Ectodermal cell (in vitro differentiated cells): ENCODE measurements at regions not wholly inside any gene's neighbourhood (a gene's known extent, or its start where the extent isn't known, plus 50 kb on each side); places are given as distances from the start of the nearest gene placed in this dataset.

Experiments used
- H3K27ac ChIP-seq: 2 replicates; pipeline ENCODE4 v1.7.0; 2013; ENCODE audit warnings: mild to moderate bottlenecking, low read depth, low read length; ENCODE audit not compliant: insufficient read depth, poor library complexity, severe bottlenecking
- H3K27me3 ChIP-seq: 2 replicates; pipeline ENCODE4 v1.7.0; 2013; ENCODE audit warnings: mild to moderate bottlenecking, low read length; ENCODE audit not compliant: insufficient read depth, control insufficient read depth, poor library complexity, severe bottlenecking
- H3K36me3 ChIP-seq: one replicate; pipeline ENCODE4 v1.7.0; 2013; ENCODE audit warnings: low read length; ENCODE audit not compliant: control insufficient read depth, insufficient read depth
- H3K4me1 ChIP-seq: one replicate; pipeline ENCODE4 v1.7.0; 2013; ENCODE audit warnings: low read length; ENCODE audit not compliant: control insufficient read depth, insufficient read depth
- H3K4me3 ChIP-seq: 2 replicates; pipeline ENCODE4 v1.7.0; 2013; ENCODE audit warnings: low read depth, low read length, control low read depth; ENCODE audit not compliant: insufficient read depth
- H3K9me3 ChIP-seq: 2 replicates; pipeline ENCODE4 v1.7.0; 2013; ENCODE audit warnings: mild to moderate bottlenecking, low read length, moderate library complexity; ENCODE audit not compliant: control insufficient read depth
- WGBS, 2 experiments: methylation state at CpG; one replicate each; pipeline ENCODE4 v1.1.7; 2013; ENCODE audit warnings: missing lambda C conversion rate in 2 of 2; 5-methylcytosine and 5-hydroxymethylcytosine counted together

GRCh38 chr4:187475901-187476300 is 519.7 kb upstream of the ZFP42 start:
- Histone ChIP-seq H3K9me3 (no peaks in the 10 kb centered on the region), H3K4me3 (no peak overlapping the region), H3K4me1 (no peaks in the 10 kb centered on the region), H3K27ac (no peak overlapping the region), H3K36me3 (no peaks in the 10 kb centered on the region), H3K27me3 (no peaks in the 10 kb centered on the region)
- WGBS, 2 experiments = 84 to 86% methylated on average over 1 to 2 of the region's 2 CpGs

GRCh38 chr4:187477224-187477623 is 518.3 kb upstream of the ZFP42 start:
- no peaks in the 10 kb centered on the region for H3K27me3 ChIP-seq
- no peaks in the 10 kb centered on the region for H3K36me3 ChIP-seq
- WGBS, 2 experiments = 72 to 78% methylated on average over 6 of the region's 6 CpGs
- no peaks in the 10 kb centered on the region for H3K9me3 ChIP-seq
- H3K4me3 ChIP-seq = no peak overlapping the region
- no peaks in the 10 kb centered on the region for H3K4me1 ChIP-seq
- no peak overlapping the region for H3K27ac ChIP-seq

GRCh38 chr4:187478292-187479140 is 517.1 kb upstream of the ZFP42 start:
- Histone ChIP-seq H3K36me3 (no peaks in the 10 kb centered on the region), H3K4me3 (no peak overlapping the region), H3K4me1 (no peaks in the 10 kb centered on the region), H3K9me3 (no peaks in the 10 kb centered on the region), H3K27ac (no peak overlapping the region), H3K27me3 (no peaks in the 10 kb centered on the region)
- 93 to 94% methylated on average over 17 to 18 of the region's 18 CpGs for WGBS, 2 experiments

- H3K9me3 ChIP-seq = no peaks in the 10 kb centered on the region
- no peaks in the 10 kb centered on the region for H3K4me1 ChIP-seq
- H3K36me3 ChIP-seq = no peaks in the 10 kb centered on the region
- H3K27ac ChIP-seq = no peak overlapping the region
- no peak overlapping the region for H3K4me3 ChIP-seq
- 93 to 96% methylated on average over 5 to 6 of the region's 6 CpGs for WGBS, 2 experiments
- no peaks in the 10 kb centered on the region for H3K27me3 ChIP-seq
Measured at GRCh38 chr4:187479511-187479910, 516.1 kb upstream of the ZFP42 start.

DNA sequence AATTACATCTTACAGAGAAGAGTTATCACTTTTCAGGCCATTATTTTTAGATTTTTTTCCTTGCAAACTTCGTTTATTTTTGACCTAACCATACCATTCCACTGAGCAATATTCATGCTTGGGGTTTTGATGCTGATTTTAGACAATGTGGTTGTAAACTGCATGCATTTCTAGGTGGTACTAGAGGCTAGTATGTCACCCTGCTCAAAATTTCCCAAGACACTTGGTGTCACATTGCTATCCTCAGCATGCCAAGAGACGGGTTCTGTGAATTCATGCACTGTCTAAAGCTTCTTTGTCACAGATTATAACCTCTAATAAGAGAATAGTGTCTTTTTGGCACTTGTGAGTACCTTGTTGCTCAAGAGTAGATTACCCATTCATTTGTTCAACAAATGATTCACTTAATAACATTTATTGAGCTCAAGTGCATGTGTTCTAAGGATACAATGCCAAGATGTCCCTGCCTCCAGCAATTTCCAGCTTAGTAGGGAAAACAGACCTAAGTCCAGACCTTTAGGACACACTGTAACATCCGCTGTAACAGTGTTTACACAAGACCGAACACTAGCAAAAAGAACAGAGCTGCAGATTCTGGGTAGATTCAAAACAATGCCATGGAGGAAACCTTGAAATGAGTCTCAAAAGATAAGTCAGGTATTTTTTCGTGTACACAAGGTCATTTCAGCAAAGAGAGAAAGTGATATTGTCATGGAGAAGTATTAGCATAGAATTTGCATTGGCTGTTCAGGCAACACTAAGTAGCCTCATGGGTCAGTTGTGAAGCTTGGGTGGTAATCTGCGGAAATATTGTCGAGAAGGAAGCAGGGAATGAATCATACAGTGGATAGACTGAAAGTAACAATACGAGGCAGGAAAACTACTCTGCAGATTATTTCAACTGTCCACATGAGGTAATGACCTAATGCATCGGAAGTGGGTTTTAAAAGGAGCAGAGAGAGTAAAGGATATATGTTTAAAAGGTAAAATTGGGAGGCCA is 515.1 kb upstream of the ZFP42 start:
- Histone ChIP-seq H3K36me3 (no peaks in the 10 kb centered on the region), H3K27ac (no peak overlapping the region), H3K4me3 (no peak overlapping the region), H3K4me1 (no peaks in the 10 kb centered on the region), H3K9me3 (no peaks in the 10 kb centered on the region), H3K27me3 (no peaks in the 10 kb centered on the region)
- WGBS, 2 experiments = 92 to 94% methylated on average over 8 of the region's 9 CpGs

DNA sequence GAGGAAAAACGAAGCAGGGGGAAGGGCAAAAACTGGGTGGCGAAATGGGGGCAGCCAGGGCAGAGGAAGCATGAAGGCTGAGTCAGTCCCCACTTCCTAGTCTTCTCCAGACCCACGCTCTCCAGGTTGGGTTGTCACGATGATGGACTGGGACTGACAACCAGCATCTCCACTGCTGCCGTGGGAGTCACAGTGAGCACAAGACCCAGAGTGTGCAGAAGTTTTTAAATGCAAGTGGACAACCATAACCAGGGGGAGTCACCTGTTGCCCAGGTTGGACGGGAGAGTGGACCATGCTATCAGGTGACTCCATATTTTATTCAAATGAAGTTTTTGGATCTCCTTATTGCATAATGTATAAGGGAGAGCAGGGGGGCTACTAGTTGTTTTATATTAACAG is 511.4 kb upstream of the ZFP42 start:
- no peak overlapping the region for H3K4me3 ChIP-seq
- no peaks in the 10 kb centered on the region for H3K9me3 ChIP-seq
- WGBS, 2 experiments = 92 to 95% methylated on average over 6 of the region's 6 CpGs

GRCh38 chr4:187485676-187486075 is 509.9 kb upstream of the ZFP42 start:
- H3K27me3 ChIP-seq = no peaks in the 10 kb centered on the region
- WGBS, 2 experiments = 88 to 95% methylated on average over 2 of the region's 2 CpGs
- H3K27ac ChIP-seq = no peak overlapping the region
- no peak overlapping the region for H3K4me3 ChIP-seq
- no peaks in the 10 kb centered on the region for H3K9me3 ChIP-seq
- H3K4me1 ChIP-seq = no peaks in the 10 kb centered on the region
- no peaks in the 10 kb centered on the region for H3K36me3 ChIP-seq

More for the DNA sequence above, 511.4 kb upstream of the ZFP42 start:
- Histone ChIP-seq H3K36me3 (no peaks in the 10 kb centered on the region), H3K27ac (no peak overlapping the region), H3K4me1 (no peaks in the 10 kb centered on the region), H3K27me3 (no peaks in the 10 kb centered on the region)

DNA sequence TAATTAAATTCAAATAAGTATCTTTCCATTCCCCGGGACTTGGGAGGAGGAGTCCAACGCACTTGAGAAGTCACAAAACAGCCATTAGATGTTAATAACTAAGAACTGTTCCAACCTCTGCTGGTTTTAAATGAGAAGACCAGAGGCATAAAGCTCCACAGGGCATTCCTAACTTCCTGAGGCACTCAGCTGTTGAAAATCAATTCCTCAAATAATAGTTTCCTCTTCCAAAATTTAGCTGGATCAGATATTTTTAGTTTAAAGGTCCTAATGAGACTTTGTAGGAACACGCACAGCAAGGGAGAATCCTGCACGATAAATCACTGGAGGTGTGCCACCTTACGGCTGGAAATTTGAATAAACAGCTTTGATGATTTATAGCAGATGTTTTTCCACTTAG is 504.3 kb upstream of the ZFP42 start:
- Histone ChIP-seq H3K4me3 (no peak overlapping the region), H3K27me3 (no peaks in the 10 kb centered on the region), H3K9me3 (no peaks in the 10 kb centered on the region), H3K36me3 (no peaks in the 10 kb centered on the region), H3K27ac (no peak overlapping the region), H3K4me1 (no peaks in the 10 kb centered on the region)
- WGBS, 2 experiments = 95% methylated on average over 5 of the region's 5 CpGs

GRCh38 chr4:187491959-187492358 is 503.6 kb upstream of the ZFP42 start:
- WGBS, 2 experiments = 98 to 100% methylated on average over 2 of the region's 2 CpGs
- Histone ChIP-seq H3K4me3 (no peak overlapping the region), H3K9me3 (no peaks in the 10 kb centered on the region), H3K27me3 (no peaks in the 10 kb centered on the region), H3K36me3 (no peaks in the 10 kb centered on the region), H3K27ac (no peak overlapping the region), H3K4me1 (no peaks in the 10 kb centered on the region)

DNA sequence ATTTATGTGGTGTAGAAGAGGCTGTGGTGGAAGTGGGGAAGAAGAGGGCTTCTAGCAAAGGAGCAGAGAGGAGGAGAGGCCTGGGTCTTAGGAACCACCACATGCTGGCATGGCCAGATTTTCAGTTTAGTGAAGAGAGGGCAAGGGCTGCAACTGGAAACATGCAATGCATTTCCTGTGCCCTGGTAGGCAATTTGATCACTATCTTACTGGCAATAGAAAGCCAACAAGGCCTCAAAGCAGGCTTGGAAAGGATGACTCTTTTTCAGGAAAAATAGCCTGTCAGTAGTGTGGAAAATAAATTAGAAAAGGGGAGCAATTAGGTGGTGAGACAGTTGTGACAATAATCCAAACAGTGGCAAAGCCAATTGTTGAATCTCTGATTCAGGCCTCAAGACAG is 501.9 kb upstream of the ZFP42 start:
- no peaks in the 10 kb centered on the region for H3K9me3 ChIP-seq
- H3K4me3 ChIP-seq = no peak overlapping the region
- no peaks in the 10 kb centered on the region for H3K4me1 ChIP-seq
- no peaks in the 10 kb centered on the region for H3K27me3 ChIP-seq
- H3K36me3 ChIP-seq = no peaks in the 10 kb centered on the region
- no peak overlapping the region for H3K27ac ChIP-seq
